WTC11 (cell line): ENCODE measurements at regions not wholly inside any gene's neighbourhood (a gene's known extent, or its start where the extent isn't known, plus 50 kb on each side); places are given as distances from the start of the nearest gene placed in this dataset.

Experiments used
- ATAC-seq: fragments of 200-7000 bp; cut with Tn5 transposase; 2 replicates; pipeline ENCODE4 v1.10.0; 2021; ENCODE audit warnings: mild to moderate bottlenecking, moderate library complexity
- CTCF ChIA-PET: fragments of 300-600 bp; sonication (Branson Sonifier 250); formaldehyde crosslinking; loops from one replicate; lab custom pipeline; 2021; ENCODE audit warnings: antibody characterized with exemption; lab: Charles Lee
- POLR2A ChIA-PET: fragments of 350-600 bp; sonication (Branson Sonifier 250); formaldehyde crosslinking; loops from one replicate; lab custom pipeline; 2021; ENCODE audit warnings: antibody characterized with exemption; lab: Charles Lee
- DNase-seq: peaks from one replicate; pipeline ENCODE4 v3.0.0; 2021; ENCODE audit warnings: low spot score
- H3K27ac Mint-ChIP-seq: 2 replicates; pipeline ENCODE4 v1.8.0; 2021; ENCODE audit warnings: mixed read lengths
- H3K27me3 Mint-ChIP-seq: 2 replicates; pipeline ENCODE4 v1.8.0; 2021; ENCODE audit warnings: low read depth, mild to moderate bottlenecking, moderate library complexity, mixed read lengths
- H3K36me3 Mint-ChIP-seq: 2 replicates; pipeline ENCODE4 v1.8.0; 2021; ENCODE audit warnings: mixed read lengths
- H3K4me1 Mint-ChIP-seq: 2 replicates; pipeline ENCODE4 v1.8.0; 2022; ENCODE audit warnings: mixed read lengths
- H3K4me3 Mint-ChIP-seq: 2 replicates; pipeline ENCODE4 v1.8.0; 2021; ENCODE audit warnings: mild to moderate bottlenecking, moderate library complexity, mixed read lengths
- H3K9me3 Mint-ChIP-seq: 2 replicates; pipeline ENCODE4 v1.8.0; 2021; ENCODE audit warnings: mixed read lengths
- CDX4 ChIP-seq: fragments of 250-450 bp; sonication (Bioruptor Pico); IDR thresholded peaks from 2 replicates; pipeline ENCODE4 v1.9.0; 2021; ENCODE audit warnings: moderate library complexity, mild to moderate bottlenecking, inconsistent platforms, borderline replicate concordance
- CREM ChIP-seq: sonication (generic); formaldehyde crosslinking; IDR thresholded peaks from 2 replicates; pipeline ENCODE4 v1.8.1; 2022; ENCODE audit warnings: mild to moderate bottlenecking, missing genetic modification reagents, moderate library complexity
- ERG ChIP-seq: fragments of 250-450 bp; sonication (Bioruptor Pico); IDR thresholded peaks from 2 replicates; pipeline ENCODE4 v1.8.0; 2021; ENCODE audit warnings: mild to moderate bottlenecking
- FOXJ3 ChIP-seq: sonication (generic); formaldehyde crosslinking; IDR thresholded peaks from 2 replicates; pipeline ENCODE4 v1.9.0; 2021; ENCODE audit warnings: missing genetic modification reagents, mild to moderate bottlenecking, borderline replicate concordance
- HMGA2 ChIP-seq: fragments of 250-450 bp; sonication (Bioruptor Pico); IDR thresholded peaks from 2 replicates; pipeline ENCODE4 v1.4.0; 2021; ENCODE audit warnings: mild to moderate bottlenecking, moderate library complexity
- IRF1 ChIP-seq: sonication (generic); formaldehyde crosslinking; IDR thresholded peaks from 2 replicates; pipeline ENCODE4 v1.8.0; 2023; ENCODE audit warnings: missing genetic modification reagents
- MAX ChIP-seq: sonication (generic); formaldehyde crosslinking; IDR thresholded peaks from 2 replicates; pipeline ENCODE4 v1.8.0; 2022; ENCODE audit warnings: mild to moderate bottlenecking, missing genetic modification reagents
- NFE2L1 ChIP-seq: sonication (generic); formaldehyde crosslinking; IDR thresholded peaks from 2 replicates; pipeline ENCODE4 v1.8.1; 2023; ENCODE audit warnings: missing genetic modification reagents
- NR2C2 ChIP-seq: sonication (generic); formaldehyde crosslinking; IDR thresholded peaks from 2 replicates; pipeline ENCODE4 v1.8.0; 2022; ENCODE audit warnings: mild to moderate bottlenecking, missing genetic modification reagents
- NR3C1 ChIP-seq: sonication (generic); formaldehyde crosslinking; conservative IDR thresholded peaks from 2 replicates; pipeline ENCODE4 v1.8.1; 2023; ENCODE audit warnings: low read depth, mild to moderate bottlenecking, missing genetic modification reagents
- OVOL2 ChIP-seq: fragments of 250-450 bp; sonication (Bioruptor Pico); IDR thresholded peaks from 2 replicates; pipeline ENCODE4 v1.9.0; 2021; ENCODE audit warnings: mild to moderate bottlenecking, borderline replicate concordance
- PRRX2 ChIP-seq: fragments of 250-450 bp; sonication (Bioruptor Pico); IDR thresholded peaks from 2 replicates; pipeline ENCODE4 v1.8.0; 2021; ENCODE audit warnings: mild to moderate bottlenecking
- SMAD3 ChIP-seq: sonication (generic); formaldehyde crosslinking; IDR thresholded peaks from 2 replicates; pipeline ENCODE4 v1.8.0; 2022; ENCODE audit warnings: missing genetic modification reagents, mild to moderate bottlenecking, borderline replicate concordance
- SMAD4 ChIP-seq: sonication (generic); formaldehyde crosslinking; IDR thresholded peaks from 2 replicates; pipeline ENCODE4 v1.8.0; 2022; ENCODE audit warnings: mild to moderate bottlenecking, missing genetic modification reagents
- SOX15 ChIP-seq: fragments of 250-450 bp; sonication (Bioruptor Pico); IDR thresholded peaks from 2 replicates; pipeline ENCODE4 v1.9.0; 2021; ENCODE audit warnings: mild to moderate bottlenecking
- TEAD1 ChIP-seq: sonication (generic); formaldehyde crosslinking; IDR thresholded peaks from 2 replicates; pipeline ENCODE4 v1.8.0; 2022; ENCODE audit warnings: mild to moderate bottlenecking, missing genetic modification reagents
- ZBTB21 ChIP-seq: sonication (generic); formaldehyde crosslinking; IDR thresholded peaks from 2 replicates; pipeline ENCODE4 v1.8.1; 2023; ENCODE audit warnings: mild to moderate bottlenecking, missing genetic modification reagents, borderline replicate concordance
- ZNF232 ChIP-seq: sonication (generic); formaldehyde crosslinking; IDR thresholded peaks from 2 replicates; pipeline ENCODE4 v1.8.0; 2022; ENCODE audit warnings: mild to moderate bottlenecking, missing genetic modification reagents
- ZNF416 ChIP-seq: fragments of 250-450 bp; sonication (Bioruptor Pico); IDR thresholded peaks from 2 replicates; pipeline ENCODE4 v1.9.0; 2021; ENCODE audit warnings: mild to moderate bottlenecking, inconsistent platforms
- ZNF425 ChIP-seq: fragments of 250-450 bp; sonication (Bioruptor Pico); conservative IDR thresholded peaks from 2 replicates; pipeline ENCODE4 v1.9.0; 2021; ENCODE audit warnings: mild to moderate bottlenecking
- ZNF512 ChIP-seq: sonication (generic); formaldehyde crosslinking; IDR thresholded peaks from 2 replicates; pipeline ENCODE4 v1.8.1; 2022; ENCODE audit warnings: missing genetic modification reagents, borderline replicate concordance
- ZNF671 ChIP-seq: fragments of 250-450 bp; sonication (Bioruptor Pico); IDR thresholded peaks from 2 replicates; pipeline ENCODE4 v1.8.0; 2021; ENCODE audit warnings: mild to moderate bottlenecking

GRCh38 chr16:85183564-85183963, 71.3 kb upstream of the CIBAR2 start:
- DNase-seq: no peak
- Mint-ChIP-seq H3K27me3 (peaks cover 2% of the 10 kb centered on the region; the same call in 1 of the 2 replicates), H3K4me1 (no peaks in the 10 kb centered on the region), H3K9me3 (peaks cover 18% of the 10 kb centered on the region), H3K27ac (no peak overlapping the region), H3K36me3 (peaks cover 27% of the 10 kb centered on the region), H3K4me3 (no peak overlapping the region)
- TF ChIP-seq TEAD1 (no peak), MAX (CRISPR knock-in tag) (no peak), SMAD3 (CRISPR knock-in tag) (no peak), FOXJ3 (no peak), NR2C2 (CRISPR knock-in tag) (no peak), NFE2L1 (CRISPR knock-in tag) (no peak), ERG (no peak), ZNF425 (no peak), OVOL2 (no peak), ZNF416 (no peak), PRRX2 (CRISPR knock-in tag) (no peak), IRF1 (no peak), SOX15 (CRISPR knock-in tag) (no peak), SMAD4 (CRISPR knock-in tag) (no peak), CREM (CRISPR knock-in tag) (no peak), ZNF512 (CRISPR knock-in tag) (no peak), ZNF671 (CRISPR knock-in tag) (no peak), ZNF232 (CRISPR knock-in tag) (no peak), CDX4 (CRISPR knock-in tag) (no peak)
- ChIA-PET POLR2A (no interaction called here), CTCF (interaction anchor here (1.3 kb wide), 1 partner anchor 69 kb away, joined by 8 read pairs; no protein-coding TSS in a partner anchor)
- ATAC-seq: no peak

GRCh38 chr16:85184404-85184803, 72.1 kb upstream of the CIBAR2 start:
- DNase-seq (no peak), ATAC-seq (no peak)
- Mint-ChIP-seq H3K4me1 (0 out of 2 replicates have a peak, but pooled peaks cover 4% of the 10 kb centered on the region), H3K9me3 (peaks cover 18% of the 10 kb centered on the region), H3K36me3 (peaks cover 27% of the 10 kb centered on the region), H3K4me3 (no peak overlapping the region), H3K27ac (no peak overlapping the region), H3K27me3 (peaks cover 2% of the 10 kb centered on the region; the same call in 1 of the 2 replicates)
- CTCF ChIA-PET: interaction anchor here (0.8 to 1.3 kb wide), 2 partner anchors 52 to 70 kb away, joined by 3 to 8 read pairs; no protein-coding TSS in a partner anchor
- TF ChIP-seq ZBTB21 (CRISPR knock-in tag): no peak
- no peak for TF ChIP-seq NR3C1 (CRISPR knock-in tag)
- TF ChIP-seq HMGA2 (CRISPR knock-in tag): no peak
- POLR2A ChIA-PET: no interaction called here
